H7 (cell line): ENCODE measurements at regions not wholly inside any gene's neighbourhood (a gene's known extent, or its start where the extent isn't known, plus 50 kb on each side); places are given as distances from the start of the nearest gene placed in this dataset.
A peak's percentile ranks its signal among the peaks of the same experiment; 100 is the strongest.

Experiments
- DNase-seq: peaks from one replicate; pipeline ENCODE4 v3.0.0; 2012
- H3K27me3 ChIP-seq: 2 replicates; pipeline ENCODE4 v1.6.0; 2011; ENCODE audit warnings: mild to moderate bottlenecking, low read length; ENCODE audit not compliant: control insufficient read depth, insufficient read depth
- H3K36me3 ChIP-seq: replicated peaks from 2 replicates; pipeline ENCODE4 v1.5.1; 2011; ENCODE audit warnings: low read length; ENCODE audit not compliant: control insufficient read depth, insufficient read depth
- H3K4me3 ChIP-seq: 2 replicates; pipeline ENCODE4 v1.5.1; 2011; ENCODE audit warnings: low read depth, mild to moderate bottlenecking, control low read depth, low read length, moderate library complexity; ENCODE audit not compliant: insufficient read depth

DNA sequence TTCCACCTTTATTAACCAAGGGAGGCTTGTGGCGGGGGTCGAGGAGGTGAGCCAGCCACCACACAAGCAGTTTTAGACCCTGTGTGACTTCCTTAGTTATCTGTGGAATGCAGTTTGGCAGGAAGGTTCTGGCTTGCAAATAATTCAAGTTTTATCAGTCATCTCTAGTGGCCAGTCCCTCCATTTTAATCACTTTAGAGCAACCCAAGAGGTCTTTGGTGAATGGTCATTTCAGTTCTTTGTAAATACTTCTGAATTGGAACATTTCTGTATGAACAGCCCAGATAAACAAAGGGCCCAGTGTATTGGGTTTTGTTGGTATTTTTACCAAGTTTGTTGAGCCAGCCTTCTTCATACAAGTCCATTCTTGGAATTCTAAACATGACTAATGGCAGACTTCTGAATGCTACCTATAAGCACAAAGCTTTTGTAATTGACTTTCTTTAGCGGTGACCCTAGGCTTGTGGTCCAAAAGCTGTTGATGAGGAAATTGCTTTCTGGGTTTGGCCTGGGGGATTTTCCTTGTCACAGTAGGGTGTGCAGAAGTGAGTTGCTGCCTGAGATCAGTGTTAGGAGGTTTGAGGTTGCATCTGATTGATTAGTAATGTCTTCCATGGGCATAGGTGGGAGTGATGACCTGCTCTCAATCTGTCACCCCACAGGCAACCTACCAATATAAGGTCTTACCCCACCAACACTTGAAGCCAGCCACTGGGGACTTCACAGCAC is 193.3 kb upstream of the TOPAZ1 start:
- Histone ChIP-seq H3K36me3 (no peaks in the 10 kb centered on the region), H3K27me3 (no peaks in the 10 kb centered on the region), H3K4me3 (no peak overlapping the region)
- peak; percentile 47 for DNase-seq

DNA sequence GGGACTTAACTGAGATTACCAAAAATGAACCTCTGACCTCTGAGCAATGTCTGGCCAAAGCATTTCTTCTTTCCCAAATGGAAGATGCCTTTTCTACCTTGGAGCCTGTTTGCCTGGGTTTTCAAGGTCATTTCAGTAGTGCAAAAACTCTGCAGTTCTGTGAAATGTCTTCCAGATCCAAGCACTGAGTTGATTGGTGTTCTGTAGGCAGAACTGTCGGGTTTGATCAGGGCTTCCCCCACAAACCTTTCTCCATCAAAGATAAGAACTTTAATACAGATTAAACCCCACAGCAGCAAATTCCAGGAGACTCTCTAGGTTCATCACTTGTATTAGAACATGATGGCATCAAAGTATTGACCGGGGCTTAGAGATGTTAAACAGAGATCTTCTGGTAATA is 192.7 kb upstream of the TOPAZ1 start:
- H3K27me3 ChIP-seq: no peaks in the 10 kb centered on the region
- no peak overlapping the region for H3K4me3 ChIP-seq
- no peak for DNase-seq
- H3K36me3 ChIP-seq: no peaks in the 10 kb centered on the region

DNA sequence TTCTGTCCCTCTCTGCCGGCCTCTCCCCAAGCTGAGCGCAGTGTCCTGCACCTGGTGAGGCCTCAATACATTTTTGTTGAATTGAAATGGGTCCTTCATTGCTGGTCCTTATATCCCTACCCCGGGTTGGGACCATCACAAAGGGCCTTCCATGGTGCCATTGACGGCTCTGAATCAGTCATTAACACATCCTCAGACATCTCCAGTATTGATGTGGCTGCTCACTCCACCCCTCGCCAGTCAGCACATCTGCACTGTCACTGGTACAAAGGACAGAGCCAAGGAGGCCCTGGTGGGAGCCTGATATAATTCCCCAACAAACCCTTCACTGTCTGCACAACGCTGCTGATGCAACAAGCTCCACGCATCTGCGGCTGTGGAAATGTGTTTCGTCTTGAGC is 191.6 kb upstream of the TOPAZ1 start:
- no peaks in the 10 kb centered on the region for H3K36me3 ChIP-seq
- no peaks in the 10 kb centered on the region for H3K27me3 ChIP-seq
- H3K4me3 ChIP-seq: no peak overlapping the region
- no peak for DNase-seq

DNA sequence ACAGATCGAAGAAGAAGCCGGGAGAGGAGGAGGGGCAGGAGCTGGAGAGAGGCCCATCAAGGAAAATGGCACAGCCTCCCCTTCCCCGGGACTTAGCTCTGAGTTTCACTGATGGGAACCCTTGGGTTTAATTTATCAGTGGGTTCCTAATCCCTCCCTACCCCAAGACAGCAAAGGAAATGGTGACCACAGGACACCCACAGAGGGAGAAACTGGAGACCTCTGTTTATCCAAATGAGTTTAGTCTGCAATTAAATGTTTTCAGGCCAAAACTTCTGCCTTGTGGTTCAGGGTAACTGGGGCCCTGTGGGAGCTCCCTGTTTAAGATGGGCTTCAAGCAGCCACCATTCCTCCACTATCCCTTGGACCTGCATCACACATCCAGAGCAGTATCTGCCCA is 190.8 kb upstream of the TOPAZ1 start:
- DNase-seq: no peak
- Histone ChIP-seq H3K36me3 (no peaks in the 10 kb centered on the region), H3K4me3 (no peak overlapping the region), H3K27me3 (no peaks in the 10 kb centered on the region)

DNA sequence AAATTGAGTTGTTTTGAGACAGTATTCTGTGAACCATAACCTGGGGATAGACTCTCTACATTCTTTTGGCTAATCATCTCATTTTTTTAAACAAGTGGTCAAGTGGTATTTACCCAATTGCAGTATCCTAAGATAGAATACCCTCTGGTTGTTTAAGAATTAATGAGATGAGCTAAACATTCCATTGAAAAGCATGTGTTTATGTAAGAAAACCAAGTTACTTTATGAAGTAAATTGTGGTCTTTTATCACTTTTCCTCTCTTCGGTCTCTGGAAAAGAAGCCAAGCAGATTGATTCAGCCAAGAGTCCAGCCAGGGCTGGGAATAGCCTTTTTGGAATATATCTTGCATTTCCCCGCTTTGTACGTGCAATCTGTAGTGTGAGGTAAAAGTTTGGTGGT is 185.7 kb upstream of the TOPAZ1 start:
- DNase-seq: no peak
- no peak overlapping the region for H3K4me3 ChIP-seq
- H3K27me3 ChIP-seq: no peaks in the 10 kb centered on the region; the same call in 1 of the 2 replicates

DNA sequence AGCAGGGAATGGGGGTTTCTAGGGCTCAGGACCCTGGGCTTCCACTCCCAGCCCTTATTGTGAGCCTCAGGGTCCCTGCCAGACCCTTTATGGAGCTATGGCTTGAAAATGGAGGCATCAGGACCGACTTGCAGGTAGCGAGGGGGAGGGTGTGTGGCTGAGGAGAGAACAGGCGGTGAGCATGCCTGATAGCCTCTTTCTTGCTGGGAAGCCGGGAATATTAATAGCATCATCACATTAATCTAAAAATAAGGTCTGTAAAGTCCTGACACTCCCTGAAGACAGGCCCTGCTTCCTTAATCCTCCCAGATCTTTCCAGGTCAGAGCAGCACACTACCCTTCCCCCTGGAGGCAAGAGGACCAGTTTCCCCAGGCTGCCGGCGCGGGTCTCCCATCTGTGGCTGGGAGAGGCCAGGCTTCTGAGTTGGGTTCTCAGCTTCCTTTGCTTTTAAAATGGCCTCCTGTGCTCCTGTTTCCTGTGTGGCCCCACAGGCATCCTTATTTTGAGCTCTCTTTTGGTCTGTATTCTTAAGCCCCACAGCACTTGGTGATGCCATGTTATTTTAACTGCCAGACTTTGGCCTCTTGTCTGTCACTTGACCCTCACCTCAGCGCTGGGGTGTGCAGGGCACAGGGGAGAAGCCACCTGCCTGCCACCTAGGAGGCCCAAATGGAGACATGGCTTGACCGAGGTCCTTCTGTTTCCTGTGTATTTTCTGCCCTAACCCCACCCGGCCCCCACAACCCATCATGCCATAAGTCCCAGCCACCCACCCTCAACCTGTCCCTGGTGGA is 185.0 kb upstream of the TOPAZ1 start:
- Histone ChIP-seq H3K36me3 (no peaks in the 10 kb centered on the region), H3K27me3 (no peaks in the 10 kb centered on the region; the same call in 1 of the 2 replicates), H3K4me3 (no peak overlapping the region)
- no peak for DNase-seq

More for the DNA sequence above, 185.7 kb upstream of the TOPAZ1 start:
- H3K36me3 ChIP-seq: no peaks in the 10 kb centered on the region

DNA sequence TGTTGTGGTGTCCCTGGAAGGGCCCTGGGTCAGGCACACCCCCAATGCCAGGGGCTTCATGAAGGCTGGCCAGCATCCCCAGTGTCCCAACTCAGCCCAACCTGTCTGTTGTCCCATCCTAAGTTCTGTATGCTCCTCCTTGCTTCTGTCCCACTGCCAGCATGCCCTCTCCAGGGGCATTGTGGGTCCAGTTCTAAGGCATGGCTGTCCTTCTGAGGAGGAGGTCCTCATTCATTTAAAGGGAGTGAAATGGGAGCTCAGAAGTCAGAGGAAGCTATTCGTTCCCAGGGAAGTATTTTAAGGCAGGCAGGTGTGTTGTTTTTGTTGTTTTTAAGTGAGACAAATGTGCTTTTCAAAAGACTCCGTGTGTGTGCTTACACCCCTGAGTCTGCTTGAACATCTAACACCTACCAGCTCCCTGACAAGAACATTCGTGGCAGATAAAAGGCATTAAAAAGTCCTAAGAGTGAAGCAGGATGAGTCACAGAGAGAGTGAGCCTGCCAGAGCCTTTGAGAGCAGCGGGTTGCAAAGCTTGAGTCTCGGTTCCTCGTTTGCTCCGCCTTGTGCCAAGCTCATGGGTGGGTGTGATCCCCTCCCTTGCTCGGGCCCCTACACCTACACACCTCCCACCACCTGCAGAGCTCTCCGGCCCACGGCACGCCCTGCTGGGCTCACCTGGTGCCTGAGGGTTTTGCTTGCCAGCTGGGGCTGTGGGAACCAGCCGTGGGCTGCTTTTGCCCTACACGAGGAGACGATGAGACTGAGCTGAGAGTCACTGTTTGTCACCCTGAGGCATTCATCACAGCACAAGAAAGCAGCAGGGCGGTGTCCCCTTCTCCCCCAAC is 183.4 kb upstream of the TOPAZ1 start:
- no peaks in the 10 kb centered on the region; the same call in 1 of the 2 replicates for H3K27me3 ChIP-seq
- DNase-seq: peak; percentile 56
- H3K4me3 ChIP-seq: no peak overlapping the region
- no peaks in the 10 kb centered on the region for H3K36me3 ChIP-seq

DNA sequence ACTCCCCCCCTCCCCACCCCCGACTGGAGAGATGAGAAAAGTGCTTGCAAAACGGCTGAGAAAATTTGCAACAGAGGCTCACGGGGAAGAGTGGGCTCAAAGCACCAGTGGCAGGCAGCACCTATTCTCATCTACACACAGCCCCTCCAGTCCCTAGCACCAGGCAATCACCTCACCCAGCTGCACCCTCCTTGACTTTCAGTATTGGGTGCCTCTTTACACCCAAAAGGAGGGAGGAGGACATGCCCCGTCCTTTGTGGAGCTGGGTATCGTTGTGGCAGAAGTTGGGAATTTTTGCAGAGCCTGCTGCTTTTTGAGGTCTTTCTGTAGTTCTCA is 182.8 kb upstream of the TOPAZ1 start:
- H3K4me3 ChIP-seq: no peak overlapping the region
- no peaks in the 10 kb centered on the region; the same call in 1 of the 2 replicates for H3K27me3 ChIP-seq

DNA sequence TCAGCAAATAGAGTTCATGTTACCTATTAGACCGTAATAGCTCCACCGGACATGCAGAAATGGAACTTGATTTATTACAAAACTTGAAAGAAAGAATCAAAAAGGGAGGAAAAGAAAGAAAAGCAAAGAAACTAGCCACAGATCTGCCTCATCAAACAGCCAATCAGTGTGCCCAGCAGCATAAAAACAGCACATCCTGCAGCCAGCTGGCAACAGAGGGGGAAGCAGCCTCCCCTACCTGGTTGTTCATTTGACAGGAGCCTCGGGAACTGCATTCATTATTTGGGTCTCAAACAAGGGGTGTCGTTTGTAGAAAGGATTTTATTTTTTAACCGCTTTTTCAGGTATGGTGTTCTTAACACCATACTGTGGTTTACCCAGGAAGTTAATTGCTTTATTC is 181.5 kb upstream of the TOPAZ1 start:
- no peak overlapping the region for H3K4me3 ChIP-seq
- H3K36me3 ChIP-seq: no peaks in the 10 kb centered on the region
- H3K27me3 ChIP-seq: no peaks in the 10 kb centered on the region; the same call in 1 of the 2 replicates
- peak; percentile 50 for DNase-seq

More for the DNA sequence above, 182.8 kb upstream of the TOPAZ1 start:
- no peaks in the 10 kb centered on the region for H3K36me3 ChIP-seq
- no peak for DNase-seq

DNA sequence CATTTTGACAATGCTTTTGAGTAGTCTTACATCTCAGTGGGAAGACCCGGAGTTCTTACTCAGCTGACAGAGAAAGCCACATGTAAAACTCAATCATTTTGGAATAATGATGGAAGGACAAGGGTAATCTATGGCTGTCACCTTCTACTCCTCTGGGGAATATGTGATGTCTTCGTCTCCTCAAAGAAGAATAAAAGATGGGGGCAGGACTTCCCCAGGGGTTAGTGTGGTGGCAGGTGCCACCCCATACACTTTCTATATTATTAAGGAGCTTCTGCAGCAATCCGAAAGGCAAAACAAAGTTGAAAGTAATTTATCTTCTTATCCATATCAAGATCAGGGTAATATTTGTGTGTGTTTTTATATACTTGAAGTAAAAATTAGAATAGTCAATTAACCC is 180.4 kb upstream of the TOPAZ1 start:
- Histone ChIP-seq H3K36me3 (no peaks in the 10 kb centered on the region), H3K27me3 (no peaks in the 10 kb centered on the region; the same call in 1 of the 2 replicates), H3K4me3 (no peak overlapping the region)
- no peak for DNase-seq

DNA sequence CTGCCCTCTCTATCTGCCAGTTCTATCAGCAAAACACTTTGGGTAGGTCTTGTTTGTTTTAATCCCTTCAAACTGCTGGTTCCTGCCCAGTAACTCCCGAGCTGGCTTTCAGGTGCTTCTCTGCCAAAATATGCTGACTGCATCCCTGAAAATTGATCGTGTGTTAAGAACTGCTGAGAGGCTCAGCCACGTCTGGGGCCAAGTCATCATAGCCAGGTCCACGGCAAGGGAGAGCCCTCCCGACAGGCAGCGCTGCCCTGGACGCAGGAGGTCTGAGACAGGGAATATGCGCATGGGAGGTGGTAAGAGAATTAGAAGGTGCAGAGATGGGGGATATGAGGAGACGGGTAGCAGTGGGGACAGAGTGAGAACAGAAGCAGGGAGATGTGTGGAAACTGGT is 179.7 kb upstream of the TOPAZ1 start:
- Histone ChIP-seq H3K36me3 (no peaks in the 10 kb centered on the region), H3K27me3 (no peaks in the 10 kb centered on the region; the same call in 1 of the 2 replicates), H3K4me3 (no peak overlapping the region)
- DNase-seq: peak; percentile 57

DNA sequence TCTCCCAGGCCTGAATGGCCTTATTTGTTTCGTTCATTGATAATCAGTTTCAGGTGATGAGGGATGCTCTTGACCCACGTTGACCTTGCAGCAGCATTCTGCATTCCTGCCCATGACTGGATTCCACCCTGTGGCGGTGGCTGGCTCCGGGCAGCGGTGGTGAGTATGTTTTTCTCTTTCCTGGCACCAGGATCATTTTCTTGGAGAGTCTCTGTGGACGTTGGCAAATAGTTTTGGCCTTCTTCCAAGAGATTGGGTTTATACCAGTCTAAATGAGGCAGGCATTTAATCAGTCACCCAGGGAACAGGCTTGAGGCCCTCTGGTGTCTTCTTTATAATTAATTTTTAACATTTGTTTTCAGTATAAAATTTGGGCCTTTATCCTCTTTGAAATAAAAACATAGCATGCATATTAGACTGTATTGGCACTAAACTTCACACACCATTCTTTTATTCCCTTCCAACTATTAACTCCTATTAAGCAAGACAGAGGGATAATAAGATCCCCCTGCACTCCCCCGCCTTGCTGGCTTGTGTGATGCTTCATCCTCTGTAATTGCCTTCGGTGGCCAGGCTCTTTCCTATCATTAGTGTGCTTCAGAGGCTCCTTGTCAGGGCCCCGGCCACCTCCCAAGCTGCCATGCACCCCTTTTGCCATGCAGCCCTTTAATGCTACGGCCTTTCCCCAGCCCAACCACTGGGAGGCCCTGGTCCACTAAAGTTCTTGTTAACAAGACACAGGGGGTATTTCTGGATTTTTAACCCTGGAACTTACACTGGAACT is 176.2 kb upstream of the TOPAZ1 start:
- Histone ChIP-seq H3K4me3 (no peak overlapping the region), H3K27me3 (no peaks in the 10 kb centered on the region), H3K36me3 (no peaks in the 10 kb centered on the region)
- DNase-seq: peak; percentile 73

DNA sequence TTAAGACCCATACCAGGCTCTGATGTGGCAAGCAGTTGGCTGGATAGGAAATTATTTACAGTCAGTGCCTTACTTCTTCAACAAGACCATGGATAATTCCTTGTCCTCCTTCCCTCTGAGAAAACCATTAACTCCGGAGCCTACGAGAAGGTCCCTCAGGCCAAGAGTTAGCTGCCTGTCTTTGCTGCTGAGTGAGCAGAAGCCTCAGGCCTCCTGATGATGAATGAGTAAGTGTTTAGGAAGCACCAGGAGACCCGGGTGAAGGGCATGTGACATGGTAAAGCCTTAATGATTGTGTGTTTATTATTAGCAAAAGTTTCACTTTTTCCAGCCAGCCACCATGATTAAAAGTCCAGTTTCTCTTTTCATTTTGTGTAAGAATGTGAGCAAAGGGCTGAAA is 174.9 kb upstream of the TOPAZ1 start:
- no peak for DNase-seq
- Histone ChIP-seq H3K36me3 (no peaks in the 10 kb centered on the region), H3K4me3 (no peak overlapping the region), H3K27me3 (no peaks in the 10 kb centered on the region)

DNA sequence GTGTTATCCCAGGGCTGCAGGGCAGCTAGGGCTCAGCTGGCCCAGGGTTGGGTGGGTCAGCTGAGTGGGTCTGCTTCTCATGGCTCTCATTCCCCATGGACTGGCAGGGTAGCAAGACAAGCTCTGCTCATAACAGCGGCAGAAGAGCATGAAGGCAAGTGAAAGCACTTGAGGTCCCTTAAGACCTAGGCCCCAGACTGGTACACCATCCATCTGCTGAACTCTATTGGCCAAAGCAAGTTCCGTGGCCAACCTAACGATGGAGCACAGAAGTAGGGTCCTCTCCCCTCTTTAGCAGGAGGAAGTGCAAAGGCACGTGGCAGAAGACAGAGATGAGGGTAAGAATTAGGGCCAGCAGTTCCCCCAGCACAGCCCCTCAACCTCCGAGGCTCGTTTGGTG is 174.3 kb upstream of the TOPAZ1 start:
- Histone ChIP-seq H3K27me3 (no peaks in the 10 kb centered on the region), H3K4me3 (no peak overlapping the region), H3K36me3 (no peaks in the 10 kb centered on the region)
- DNase-seq: no peak
